Neural cell (in vitro differentiated cells): ENCODE measurements at regions not wholly inside any gene's neighbourhood (a gene's known extent, or its start where the extent isn't known, plus 50 kb on each side); places are given as distances from the start of the nearest gene placed in this dataset.
"Not testable (repeated sequence)": the region's sequence is repeated elsewhere in the genome, so short reads cannot be mapped to it uniquely, and the experiment has no call there.

Source experiments
- H2AFZ ChIP-seq: fragments of 200-600, 300-800 bp; sonication (generic), shearing (Covaris generic); 2 replicates; pipeline ENCODE4 v1.6.0; 2014; ENCODE audit warnings: low read depth, mild to moderate bottlenecking, antibody characterized with exemption, low read length, moderate library complexity
- H3F3A ChIP-seq: fragments of 200-600 bp; shearing (Covaris generic); 2 replicates; pipeline ENCODE4 v1.6.1; 2016; ENCODE audit warnings: mild to moderate bottlenecking, moderate library complexity, mixed read lengths, antibody characterized with exemption, low read length; ENCODE audit not compliant: insufficient read depth, poor library complexity, severe bottlenecking
- H3K27ac ChIP-seq: fragments of 200-600, 300-800 bp; sonication (generic), shearing (Covaris generic); 2 replicates; pipeline ENCODE4 v1.5.1; 2014; ENCODE audit warnings: mild to moderate bottlenecking, low read length, moderate library complexity
- H3K27me3 ChIP-seq: fragments of 300-800, 200-600 bp; sonication (generic), shearing (Covaris generic); 2 replicates; pipeline ENCODE4 v1.6.0; 2014; ENCODE audit warnings: mild to moderate bottlenecking, low read depth, low read length, moderate library complexity; ENCODE audit not compliant: insufficient read depth
- H3K36me3 ChIP-seq: fragments of 300-800, 200-600 bp; sonication (generic), shearing (Covaris generic); 2 replicates; pipeline ENCODE4 v1.5.1; 2014; ENCODE audit warnings: mild to moderate bottlenecking, antibody characterized with exemption, low read length, moderate library complexity; ENCODE audit not compliant: insufficient read depth
- H3K4me2 ChIP-seq: fragments of 300-800, 200-600 bp; sonication (generic), shearing (Covaris generic); 2 replicates; pipeline ENCODE4 v1.6.0; 2014; ENCODE audit warnings: mild to moderate bottlenecking, low read length
- H3K4me3 ChIP-seq: fragments of 300-800, 200-600 bp; sonication (generic), shearing (Covaris generic); 2 replicates; pipeline ENCODE4 v1.5.1; 2014; ENCODE audit warnings: mild to moderate bottlenecking, low read length, moderate library complexity
- H3K79me2 ChIP-seq: fragments of 200-600 bp; shearing (Covaris generic); replicated peaks from 2 replicates; pipeline ENCODE4 v1.6.0; 2014; ENCODE audit warnings: mild to moderate bottlenecking, low read length, moderate library complexity; ENCODE audit not compliant: insufficient read depth
- H3K9ac ChIP-seq: fragments of 300-800, 200-600 bp; sonication (generic), shearing (Covaris generic); 2 replicates; pipeline ENCODE4 v1.6.1; 2016; ENCODE audit warnings: mild to moderate bottlenecking, low read length, mixed read lengths
- H3K9me2 ChIP-seq: fragments of 200-600 bp; shearing (Covaris generic); 2 replicates; pipeline ENCODE4 v1.6.1; 2016; ENCODE audit warnings: mild to moderate bottlenecking, low read length, mixed read lengths; ENCODE audit not compliant: insufficient read depth
- H3K9me3 ChIP-seq: fragments of 200-600, 300-800 bp; sonication (generic), shearing (Covaris generic); 2 replicates; pipeline ENCODE4 v1.6.1; 2016; ENCODE audit warnings: mild to moderate bottlenecking, mixed run types, low read length, moderate library complexity, mixed read lengths
- H4K20me1 ChIP-seq: fragments of 200-600 bp; shearing (Covaris generic); 2 replicates; pipeline ENCODE4 v1.6.1; 2016; ENCODE audit warnings: mild to moderate bottlenecking, mixed run types; ENCODE audit not compliant: insufficient read depth
- EP300 ChIP-seq: fragments of 450-650 bp; conservative IDR thresholded peaks from 2 replicates; pipeline ENCODE4 v1.6.1; 2014; ENCODE audit warnings: antibody characterized with exemption, mild to moderate bottlenecking, moderate library complexity; ENCODE audit not compliant: poor library complexity, severe bottlenecking
- EZH2 ChIP-seq: fragments of 200-600, 300-800 bp; shearing (Covaris generic), sonication (generic); IDR thresholded peaks from 2 replicates; pipeline ENCODE4 v1.6.1; 2014; ENCODE audit warnings: antibody characterized with exemption, low read length, borderline replicate concordance, mild to moderate bottlenecking; ENCODE audit not compliant: insufficient read depth, poor library complexity, severe bottlenecking
- POLR2AphosphoS5 ChIP-seq: IDR thresholded peaks from 2 replicates; pipeline ENCODE4 v1.6.1; 2012
- SMC3 ChIP-seq: fragments of 450-650 bp; conservative IDR thresholded peaks from 2 replicates; pipeline ENCODE4 v1.6.1; 2014; ENCODE audit warnings: antibody characterized with exemption, mild to moderate bottlenecking, moderate library complexity; ENCODE audit not compliant: poor library complexity
- TAF1 ChIP-seq: IDR thresholded peaks from 2 replicates; pipeline ENCODE4 v1.6.1; 2012; ENCODE audit warnings: low read depth
- small RNA-seq, 3 experiments: library from RNA; depleted of rRNA; stranded (forward); fragments of <200 nt; gene quantifications; one replicate each; pipeline ENCODE3, GENCODE V24; 2012
- TF ChIP-seq, protein P1 (sequence below): IDR thresholded peaks from 2 replicates; pipeline ENCODE4 v1.6.1; 2012; ENCODE audit warnings: borderline replicate concordance

DNA sequence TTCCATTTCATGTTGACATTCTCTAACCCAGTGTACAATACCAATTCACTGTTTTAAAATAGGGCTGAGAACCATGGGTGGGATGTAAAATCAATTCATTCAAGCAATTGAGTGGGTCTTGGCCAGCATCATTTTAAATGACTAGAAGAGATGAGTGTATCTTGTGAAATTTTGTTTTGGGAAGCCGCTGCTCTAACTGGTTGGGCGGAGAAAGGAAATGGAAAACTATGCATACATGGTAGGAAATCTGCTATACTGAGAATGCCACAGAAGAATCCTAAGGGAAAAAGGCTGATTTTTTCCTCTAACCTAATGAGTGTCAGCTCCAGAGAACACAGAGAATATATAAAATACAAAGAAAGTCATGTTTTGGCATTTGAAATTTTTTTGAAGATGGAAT is 54.8 kb upstream of the DCLK2 start:
- TF ChIP-seq POLR2AphosphoS5, result no peak
- no peak for TF ChIP-seq TAF1
- TF ChIP-seq, protein P1, sequence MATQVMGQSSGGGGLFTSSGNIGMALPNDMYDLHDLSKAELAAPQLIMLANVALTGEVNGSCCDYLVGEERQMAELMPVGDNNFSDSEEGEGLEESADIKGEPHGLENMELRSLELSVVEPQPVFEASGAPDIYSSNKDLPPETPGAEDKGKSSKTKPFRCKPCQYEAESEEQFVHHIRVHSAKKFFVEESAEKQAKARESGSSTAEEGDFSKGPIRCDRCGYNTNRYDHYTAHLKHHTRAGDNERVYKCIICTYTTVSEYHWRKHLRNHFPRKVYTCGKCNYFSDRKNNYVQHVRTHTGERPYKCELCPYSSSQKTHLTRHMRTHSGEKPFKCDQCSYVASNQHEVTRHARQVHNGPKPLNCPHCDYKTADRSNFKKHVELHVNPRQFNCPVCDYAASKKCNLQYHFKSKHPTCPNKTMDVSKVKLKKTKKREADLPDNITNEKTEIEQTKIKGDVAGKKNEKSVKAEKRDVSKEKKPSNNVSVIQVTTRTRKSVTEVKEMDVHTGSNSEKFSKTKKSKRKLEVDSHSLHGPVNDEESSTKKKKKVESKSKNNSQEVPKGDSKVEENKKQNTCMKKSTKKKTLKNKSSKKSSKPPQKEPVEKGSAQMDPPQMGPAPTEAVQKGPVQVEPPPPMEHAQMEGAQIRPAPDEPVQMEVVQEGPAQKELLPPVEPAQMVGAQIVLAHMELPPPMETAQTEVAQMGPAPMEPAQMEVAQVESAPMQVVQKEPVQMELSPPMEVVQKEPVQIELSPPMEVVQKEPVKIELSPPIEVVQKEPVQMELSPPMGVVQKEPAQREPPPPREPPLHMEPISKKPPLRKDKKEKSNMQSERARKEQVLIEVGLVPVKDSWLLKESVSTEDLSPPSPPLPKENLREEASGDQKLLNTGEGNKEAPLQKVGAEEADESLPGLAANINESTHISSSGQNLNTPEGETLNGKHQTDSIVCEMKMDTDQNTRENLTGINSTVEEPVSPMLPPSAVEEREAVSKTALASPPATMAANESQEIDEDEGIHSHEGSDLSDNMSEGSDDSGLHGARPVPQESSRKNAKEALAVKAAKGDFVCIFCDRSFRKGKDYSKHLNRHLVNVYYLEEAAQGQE, result no peak
- no peak for TF ChIP-seq EP300
- TF ChIP-seq EZH2, result no peak
- no peak for TF ChIP-seq SMC3
- H2AFZ ChIP-seq, result no peak overlapping the region
- no peaks in the 10 kb centered on the region for H3K36me3 ChIP-seq
- no peak overlapping the region for H3K27ac ChIP-seq
- H3K9me3 ChIP-seq, result no peaks in the 10 kb centered on the region
- no peaks in the 10 kb centered on the region for H3F3A ChIP-seq
- no peaks in the 10 kb centered on the region for H3K27me3 ChIP-seq
- no peaks in the 10 kb centered on the region for H3K79me2 ChIP-seq
- H3K9ac ChIP-seq, result no peak overlapping the region
- H3K4me3 ChIP-seq, result no peak overlapping the region
- no peak overlapping the region for H3K4me2 ChIP-seq
- H3K9me2 ChIP-seq, result no peaks in the 10 kb centered on the region
- H4K20me1 ChIP-seq, result no peaks in the 10 kb centered on the region

DNA sequence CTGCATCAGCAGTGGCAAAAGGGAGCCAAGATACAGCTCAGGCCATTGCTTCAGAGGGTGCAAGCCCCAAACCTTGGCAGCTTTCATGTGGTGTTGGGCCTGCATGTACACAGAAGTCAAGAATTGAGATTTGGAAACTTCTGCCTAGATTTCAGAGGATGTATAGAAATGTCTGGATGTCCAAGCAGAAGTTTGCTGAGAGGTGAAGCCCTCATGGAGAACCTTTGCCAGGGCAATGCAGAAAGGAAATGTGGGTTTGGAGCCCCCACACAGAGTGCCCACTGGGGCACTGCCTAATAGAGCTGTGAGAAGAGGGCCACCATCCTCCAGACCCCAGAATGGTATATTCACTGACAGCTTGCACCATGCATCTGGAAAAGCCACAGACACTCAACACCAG is 51.3 kb upstream of the DCLK2 start:
- not testable (repeated sequence) for H3K4me2 ChIP-seq, H4K20me1 ChIP-seq, H3K9me3 ChIP-seq, H2AFZ ChIP-seq, H3K9me2 ChIP-seq, H3K27ac ChIP-seq, H3K27me3 ChIP-seq, H3F3A ChIP-seq, H3K9ac ChIP-seq, H3K4me3 ChIP-seq, H3K36me3 ChIP-seq, H3K79me2 ChIP-seq

Small RNA genes lying in the stretch of these regions (small RNA-seq; reads per million reads assigned to genes)
- gene RNA5SP167, result 0 reads per million in 3 experiments
- gene RNU6-1230P, result 0 reads per million in 3 experiments
